Thyroid gland (tissue), 4 donors: ENCODE measurements at regions not wholly inside any gene's neighbourhood (a gene's known extent, or its start where the extent isn't known, plus 50 kb on each side); places are given as distances from the start of the nearest gene placed in this dataset.

ENCODE experiments used
- CTCF ChIP-seq, 6 experiments: fragments of 200-600 bp in 3 of 6; fragments of 450-650 bp in 3 of 6; sonication (generic) in 3 of 6; IDR thresholded peaks; one replicate each; pipeline ENCODE4 v1.5.1; 2016 to 2019; ENCODE audit warnings: antibody characterized with exemption in 6 of 6, mild to moderate bottlenecking in 2 of 6, inconsistent platforms in 1 of 6, moderate library complexity in 1 of 6
- POLR2A ChIP-seq, 2 donors: fragments of 450-650 bp; IDR thresholded peaks; one replicate each; pipeline ENCODE4 v1.6.1; 2017; ENCODE audit warnings: antibody characterized with exemption in 2 of 2, mild to moderate bottlenecking in 2 of 2, moderate library complexity in 1 of 2

DNA sequence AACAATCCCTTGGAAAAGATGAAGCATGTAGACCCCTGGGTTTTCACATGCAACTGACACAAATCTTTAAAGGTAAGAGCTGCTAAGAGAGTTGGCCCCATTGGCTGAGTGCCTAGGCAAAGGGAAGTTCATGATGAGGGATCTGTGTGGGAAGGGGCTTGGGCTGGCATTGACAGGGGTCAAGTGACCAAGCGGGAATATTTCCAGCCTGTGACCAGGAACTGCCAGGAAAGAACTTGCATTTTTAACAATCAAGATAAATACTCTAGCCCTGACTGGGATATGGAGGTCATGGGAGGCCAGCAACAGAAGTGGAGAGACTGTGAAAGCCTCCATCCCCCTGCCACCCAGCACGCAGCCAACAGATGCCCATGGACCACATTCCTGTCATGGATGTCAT lies 361.1 kb upstream of the ATP10A start:
- TF ChIP-seq CTCF (IDR thresholded peaks at IDR 0.05) (no peak), POLR2A (IDR thresholded peaks at IDR 0.05) (no peak)
